ENCODE measurements at regions not wholly inside any gene's neighbourhood (a gene's known extent, or its start where the extent isn't known, plus 50 kb on each side); places are given as distances from the start of the nearest gene placed in this dataset.

DNA sequence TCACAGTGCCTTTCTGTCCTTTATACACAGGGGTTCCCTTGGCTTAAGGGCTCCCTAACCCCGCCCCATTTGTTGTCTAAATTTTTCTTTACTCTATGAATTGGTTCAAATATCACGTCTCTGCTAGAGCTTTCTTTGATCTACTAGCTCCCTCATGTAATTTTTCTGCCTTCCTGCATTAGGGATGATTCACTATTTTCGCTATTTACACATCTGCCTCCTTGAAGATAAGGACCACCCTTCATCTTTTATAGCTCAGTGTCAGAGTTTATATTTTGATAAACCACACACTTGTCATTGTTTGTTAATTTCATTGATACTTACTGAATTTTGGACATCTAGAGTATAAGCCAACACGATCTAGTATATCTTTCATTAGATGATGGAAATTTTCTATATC, 169.2 kb downstream of the LPIN1 start:
- TF ChIP-seq, protein P1, sequence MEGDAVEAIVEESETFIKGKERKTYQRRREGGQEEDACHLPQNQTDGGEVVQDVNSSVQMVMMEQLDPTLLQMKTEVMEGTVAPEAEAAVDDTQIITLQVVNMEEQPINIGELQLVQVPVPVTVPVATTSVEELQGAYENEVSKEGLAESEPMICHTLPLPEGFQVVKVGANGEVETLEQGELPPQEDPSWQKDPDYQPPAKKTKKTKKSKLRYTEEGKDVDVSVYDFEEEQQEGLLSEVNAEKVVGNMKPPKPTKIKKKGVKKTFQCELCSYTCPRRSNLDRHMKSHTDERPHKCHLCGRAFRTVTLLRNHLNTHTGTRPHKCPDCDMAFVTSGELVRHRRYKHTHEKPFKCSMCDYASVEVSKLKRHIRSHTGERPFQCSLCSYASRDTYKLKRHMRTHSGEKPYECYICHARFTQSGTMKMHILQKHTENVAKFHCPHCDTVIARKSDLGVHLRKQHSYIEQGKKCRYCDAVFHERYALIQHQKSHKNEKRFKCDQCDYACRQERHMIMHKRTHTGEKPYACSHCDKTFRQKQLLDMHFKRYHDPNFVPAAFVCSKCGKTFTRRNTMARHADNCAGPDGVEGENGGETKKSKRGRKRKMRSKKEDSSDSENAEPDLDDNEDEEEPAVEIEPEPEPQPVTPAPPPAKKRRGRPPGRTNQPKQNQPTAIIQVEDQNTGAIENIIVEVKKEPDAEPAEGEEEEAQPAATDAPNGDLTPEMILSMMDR (IDR thresholded peaks at IDR 0.05), result no peak
- no peak for TF ChIP-seq ZFX (IDR thresholded peaks at IDR 0.05; ENCODE audit: borderline replicate concordance)

Measured in 22Rv1 (cell line).